HG03280 (cell line): ENCODE measurements at regions not wholly inside any gene's neighbourhood (a gene's known extent, or its start where the extent isn't known, plus 50 kb on each side); places are given as distances from the start of the nearest gene placed in this dataset.

Source experiments
- ATAC-seq: cut with Tn5 transposase; IDR thresholded peaks from one replicate; pipeline ENCODE4 v1.9.1; 2021; ENCODE audit warnings: mild to moderate bottlenecking, moderate library complexity; ENCODE audit not compliant: unreplicated experiment

GRCh38 chr15:47177177-47177576, 540.1 kb upstream of the SEMA6D start:
- no peak for ATAC-seq

- no peak for ATAC-seq
Observed at GRCh38 chr15:47179988-47180387, 537.3 kb upstream of the SEMA6D start.

- no peak for ATAC-seq
Observed at GRCh38 chr15:47182818-47183217, 534.5 kb upstream of the SEMA6D start.

DNA sequence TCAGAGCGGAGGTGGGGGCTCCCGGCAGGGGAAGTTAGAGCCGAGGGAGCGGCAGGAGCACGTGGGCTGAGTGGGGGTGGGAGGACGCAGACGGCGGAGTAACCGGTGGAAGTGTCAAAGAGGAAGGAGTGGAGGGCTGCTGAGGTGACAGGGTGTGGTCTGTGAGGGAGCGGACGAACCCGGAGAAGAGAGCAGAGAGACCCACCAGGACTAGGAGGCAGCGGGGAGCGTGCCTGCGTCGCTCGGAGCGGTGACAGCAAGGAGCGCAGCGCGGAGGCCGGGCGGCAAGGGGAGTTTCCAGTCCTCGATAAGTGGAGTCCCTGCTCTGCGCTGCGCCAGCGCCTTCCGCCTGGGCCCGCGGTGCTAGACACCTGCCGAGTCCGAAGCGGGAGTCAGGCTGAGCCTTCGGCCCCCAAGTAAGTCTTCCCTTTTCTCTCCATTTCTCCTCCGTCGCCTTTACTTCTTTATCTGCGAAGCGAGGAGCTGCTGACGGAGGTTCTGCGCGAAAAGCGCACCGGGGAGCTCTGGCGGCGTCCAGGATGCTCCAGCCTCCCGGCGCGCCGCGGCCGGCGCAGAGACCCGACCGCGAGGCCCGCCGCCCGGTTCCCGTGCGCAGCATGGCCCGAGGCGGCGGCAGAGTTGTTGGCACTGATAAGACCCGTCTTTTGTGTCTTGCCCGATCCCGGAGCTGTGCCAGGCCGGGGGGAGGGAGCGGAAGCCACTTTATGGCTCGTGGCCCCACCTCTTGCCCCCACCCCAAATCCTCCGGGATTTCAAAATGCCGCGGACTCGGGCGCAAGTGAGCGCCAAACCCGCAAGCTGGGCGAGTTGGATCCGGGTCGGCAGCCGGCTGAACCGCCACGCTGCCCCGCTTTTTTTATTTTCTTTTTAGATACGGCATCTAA, 533.0 kb upstream of the SEMA6D start:
- ATAC-seq, result no peak

GRCh38 chr15:47184908-47185801, 532.1 kb upstream of the SEMA6D start:
- ATAC-seq, result no peak

GRCh38 chr15:47186075-47186474, 531.2 kb upstream of the SEMA6D start:
- ATAC-seq, result no peak

DNA sequence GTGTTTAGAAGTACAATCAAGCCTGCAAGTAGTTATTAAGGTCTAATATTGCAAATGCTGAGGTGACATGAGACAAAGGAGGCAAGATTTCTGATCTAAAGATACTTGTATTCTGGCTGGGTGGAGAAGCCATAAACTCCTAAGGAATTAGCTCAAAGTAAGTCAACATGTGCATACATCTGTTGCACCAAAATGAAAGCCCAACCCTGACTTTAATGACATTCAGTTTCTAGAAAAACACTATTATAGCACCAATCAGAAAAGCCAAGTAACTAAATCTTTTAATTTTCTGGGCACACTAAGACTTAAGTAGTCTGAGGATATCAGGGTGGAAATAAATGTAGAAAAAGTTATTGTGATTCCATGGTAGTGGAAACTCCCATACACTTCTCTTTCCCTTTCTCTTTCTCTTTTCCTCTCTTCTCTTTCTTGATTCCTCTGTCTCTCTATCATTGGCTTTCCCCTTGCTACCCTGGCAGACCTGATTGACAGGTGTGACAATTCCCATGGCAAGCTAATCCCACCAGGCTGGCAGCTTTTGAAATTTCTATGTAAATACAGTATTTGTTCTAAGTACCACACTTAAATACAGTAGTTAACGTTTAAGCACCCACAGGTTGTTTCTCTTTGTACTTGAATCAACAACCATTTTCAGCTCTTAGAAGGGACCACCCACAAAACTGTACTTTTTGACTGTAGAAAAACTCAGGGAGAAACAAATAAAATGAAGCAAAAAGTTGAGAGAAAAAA, 528.4 kb upstream of the SEMA6D start:
- ATAC-seq, result no peak

DNA sequence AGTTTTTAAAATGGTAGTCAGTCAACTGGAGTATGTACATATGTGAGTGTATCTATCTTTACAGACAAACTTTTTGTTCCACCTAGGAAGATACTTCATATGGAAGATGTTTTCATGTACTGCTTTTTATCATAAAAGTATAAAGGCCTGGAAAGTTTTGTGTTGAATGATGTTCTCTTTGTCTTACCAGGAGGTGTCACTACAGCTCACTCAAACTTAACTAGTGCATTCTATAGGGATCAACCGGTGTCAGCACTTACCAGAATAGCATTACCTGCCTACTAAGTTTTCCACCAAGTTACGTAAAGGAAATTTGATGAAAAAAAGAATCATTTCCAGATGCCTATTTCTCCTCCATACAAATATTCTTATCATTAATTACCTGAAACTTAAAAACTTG, 522.6 kb upstream of the SEMA6D start:
- ATAC-seq, result no peak

DNA sequence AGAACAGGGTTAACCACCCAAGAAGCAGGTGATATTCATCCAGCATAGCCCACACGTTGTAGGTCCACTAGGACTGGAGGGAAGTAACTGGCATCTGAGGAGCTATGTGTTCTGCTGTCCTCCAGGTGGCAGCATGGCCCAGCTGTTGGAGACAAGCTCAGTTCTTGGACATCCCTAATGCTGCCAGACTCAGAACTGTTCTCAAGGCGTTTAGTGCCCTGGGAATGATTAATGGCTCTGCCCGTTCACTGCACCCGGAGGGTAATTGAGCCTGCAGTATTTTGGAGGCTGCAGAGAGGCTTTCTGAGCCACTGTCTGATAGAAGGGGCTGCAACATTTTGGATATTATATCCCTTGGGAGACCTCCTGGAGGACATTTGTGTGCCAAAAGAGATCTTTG, 521.3 kb upstream of the SEMA6D start:
- peak; percentile 83 for ATAC-seq

DNA sequence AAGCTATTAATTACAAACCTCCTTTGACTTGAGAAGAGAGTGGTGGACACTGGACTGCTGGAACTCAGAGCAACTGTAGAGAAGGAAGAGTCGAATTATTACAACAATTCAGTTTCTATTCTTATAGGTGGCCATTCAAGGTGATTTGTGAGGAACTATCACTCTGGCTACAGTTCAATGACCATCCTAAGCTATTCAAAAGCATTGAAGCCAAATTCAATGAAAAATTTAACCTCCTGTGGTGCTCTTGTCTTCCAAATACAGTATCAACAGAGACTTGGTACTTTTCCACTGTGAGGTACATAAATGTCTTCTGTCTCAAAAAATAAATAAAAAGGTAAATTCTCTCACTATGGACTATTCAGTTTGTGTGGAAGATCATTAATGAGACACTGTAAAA, 513.3 kb upstream of the SEMA6D start:
- no peak for ATAC-seq

- no peak for ATAC-seq
Observed at GRCh38 chr15:47206358-47206978, 510.8 kb upstream of the SEMA6D start.

GRCh38 chr15:47209591-47209990, 507.7 kb upstream of the SEMA6D start:
- ATAC-seq, result no peak

GRCh38 chr15:47212222-47213010, 504.9 kb upstream of the SEMA6D start:
- no peak for ATAC-seq

DNA sequence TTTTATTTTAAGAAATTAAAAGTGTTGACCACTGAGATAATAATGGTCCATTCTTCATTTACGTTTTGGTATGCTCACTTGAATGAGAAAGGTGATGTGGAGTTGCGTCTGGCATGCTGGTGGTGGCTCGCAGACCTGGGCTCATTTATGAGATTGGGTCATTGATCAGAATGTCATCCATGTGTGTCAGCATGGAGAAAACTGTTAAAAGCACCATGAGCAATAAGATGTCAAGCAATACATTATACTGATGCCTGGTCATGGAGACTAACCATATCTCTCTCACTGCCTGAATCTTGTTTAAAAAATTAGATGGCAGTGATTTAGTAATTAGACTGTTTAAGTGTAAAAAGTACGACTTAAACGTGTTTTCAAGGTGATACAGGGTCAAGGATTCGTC, 503.4 kb upstream of the SEMA6D start:
- no peak for ATAC-seq

GRCh38 chr15:47218295-47218694, 499.0 kb upstream of the SEMA6D start:
- no peak for ATAC-seq

- no peak for ATAC-seq
Observed at GRCh38 chr15:47244361-47244760, 472.9 kb upstream of the SEMA6D start.

DNA sequence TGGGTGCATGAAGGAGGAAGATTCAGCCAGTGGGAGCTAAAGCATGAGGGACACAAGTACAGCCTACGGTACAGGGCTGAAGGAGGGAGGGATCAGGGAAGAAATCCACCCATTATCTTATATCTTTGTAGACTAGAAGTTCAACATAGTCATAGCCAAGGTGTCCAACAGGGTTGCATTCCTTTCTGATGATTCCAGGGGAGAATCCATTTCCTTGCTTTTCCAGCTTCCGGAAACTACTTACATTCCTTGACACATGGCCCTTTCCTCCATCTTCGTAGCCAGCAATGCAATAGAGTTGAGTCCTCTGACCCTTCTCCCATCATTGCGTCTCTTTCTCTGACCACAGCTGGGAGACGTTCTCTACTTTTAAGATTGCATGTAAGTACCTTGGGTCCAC, 471.0 kb upstream of the SEMA6D start:
- no peak for ATAC-seq

GRCh38 chr15:47258521-47258920, 458.8 kb upstream of the SEMA6D start:
- no peak for ATAC-seq

DNA sequence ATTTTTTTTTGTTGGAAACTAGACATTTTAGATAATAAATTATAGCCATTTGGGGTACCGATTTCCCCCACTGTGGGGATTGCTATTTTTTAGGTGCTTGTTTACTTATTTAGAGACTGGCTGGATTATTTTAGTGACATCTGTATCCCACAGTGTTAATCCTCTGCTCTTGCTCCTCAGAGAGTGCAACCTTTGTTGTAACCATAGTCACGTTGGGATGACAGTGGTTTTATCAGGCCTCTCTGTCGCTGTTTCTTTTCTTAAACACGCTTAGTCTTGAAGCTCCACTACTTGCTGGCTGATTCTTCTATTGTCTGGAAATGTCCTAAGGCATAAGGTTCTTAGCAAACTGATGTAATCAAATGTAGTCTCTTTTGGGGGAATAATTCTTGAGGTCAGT, 451.6 kb upstream of the SEMA6D start:
- no peak for ATAC-seq

DNA sequence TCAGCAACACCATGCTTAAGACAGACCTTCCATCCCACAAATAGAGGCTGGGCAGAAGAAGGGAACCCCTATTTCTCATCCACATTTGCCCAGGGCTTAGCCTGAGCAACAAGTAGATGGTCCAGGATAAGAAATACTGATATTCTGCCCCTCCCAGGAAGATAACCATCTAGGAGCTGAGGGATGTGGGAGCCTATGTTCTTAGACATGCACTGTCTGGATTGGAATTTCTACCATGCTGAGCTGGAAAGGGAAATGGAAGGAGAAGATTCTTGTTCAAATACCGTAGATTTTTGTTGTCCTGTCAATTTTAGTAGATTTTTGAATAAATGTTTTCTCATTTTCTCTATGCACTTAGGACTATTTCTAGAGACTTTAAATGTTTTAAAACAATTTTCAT, 450.7 kb upstream of the SEMA6D start:
- no peak for ATAC-seq
